OCI-LY3 (cell line): ENCODE measurements at regions not wholly inside any gene's neighbourhood (a gene's known extent, or its start where the extent isn't known, plus 50 kb on each side); places are given as distances from the start of the nearest gene placed in this dataset.

Experiments
- EZH2phosphoT487 ChIP-seq: fragments of 200-600 bp; shearing (Covaris generic); IDR thresholded peaks from 2 replicates; pipeline ENCODE4 v1.6.1; 2018; ENCODE audit warnings: antibody characterized with exemption, mixed run types, low read depth
- TF ChIP-seq, protein P1 (sequence below): fragments of 200-600, 300-600 bp; sonication (generic); IDR thresholded peaks from 2 replicates; pipeline ENCODE4 v1.5.1; 2014; ENCODE audit warnings: antibody characterized with exemption, low read length, low read depth

DNA sequence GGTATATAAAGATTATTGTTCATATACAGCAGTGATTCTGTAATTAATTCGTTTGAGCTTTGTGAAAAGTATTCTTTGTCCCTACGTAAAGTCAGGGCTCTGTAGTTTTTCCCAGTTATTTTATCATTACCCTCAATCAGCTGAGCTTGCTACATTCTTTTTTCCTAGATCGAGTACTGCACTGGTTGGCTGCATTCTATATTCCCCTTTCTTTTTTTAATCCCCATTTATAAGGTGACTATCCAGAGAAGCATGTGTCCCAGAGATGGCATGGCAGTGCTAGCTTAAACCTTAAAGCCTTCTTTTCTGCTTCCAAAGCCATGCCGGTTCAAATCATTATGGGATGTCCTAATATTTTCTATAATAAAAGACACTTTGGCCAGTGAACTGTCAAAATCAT, 230.1 kb upstream of the CELF2 start:
- TF ChIP-seq, protein P1, sequence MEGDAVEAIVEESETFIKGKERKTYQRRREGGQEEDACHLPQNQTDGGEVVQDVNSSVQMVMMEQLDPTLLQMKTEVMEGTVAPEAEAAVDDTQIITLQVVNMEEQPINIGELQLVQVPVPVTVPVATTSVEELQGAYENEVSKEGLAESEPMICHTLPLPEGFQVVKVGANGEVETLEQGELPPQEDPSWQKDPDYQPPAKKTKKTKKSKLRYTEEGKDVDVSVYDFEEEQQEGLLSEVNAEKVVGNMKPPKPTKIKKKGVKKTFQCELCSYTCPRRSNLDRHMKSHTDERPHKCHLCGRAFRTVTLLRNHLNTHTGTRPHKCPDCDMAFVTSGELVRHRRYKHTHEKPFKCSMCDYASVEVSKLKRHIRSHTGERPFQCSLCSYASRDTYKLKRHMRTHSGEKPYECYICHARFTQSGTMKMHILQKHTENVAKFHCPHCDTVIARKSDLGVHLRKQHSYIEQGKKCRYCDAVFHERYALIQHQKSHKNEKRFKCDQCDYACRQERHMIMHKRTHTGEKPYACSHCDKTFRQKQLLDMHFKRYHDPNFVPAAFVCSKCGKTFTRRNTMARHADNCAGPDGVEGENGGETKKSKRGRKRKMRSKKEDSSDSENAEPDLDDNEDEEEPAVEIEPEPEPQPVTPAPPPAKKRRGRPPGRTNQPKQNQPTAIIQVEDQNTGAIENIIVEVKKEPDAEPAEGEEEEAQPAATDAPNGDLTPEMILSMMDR = no peak
- TF ChIP-seq EZH2phosphoT487 = no peak
